K562 (cell line): ENCODE measurements at regions not wholly inside any gene's neighbourhood (a gene's known extent, or its start where the extent isn't known, plus 50 kb on each side); places are given as distances from the start of the nearest gene placed in this dataset.

ENCODE experiments used
- ATF3 ChIP-seq, 2 experiments: fragments of 450-650 bp in 1 of 2; sonication (generic) in 1 of 2; formaldehyde crosslinking in 1 of 2; IDR thresholded peaks in 1 of 2; conservative IDR thresholded peaks in 1 of 2; 2 replicates each; pipeline versions ENCODE4 v1.6.1 to v1.8.1; 2016 to 2023; ENCODE audit warnings: mild to moderate bottlenecking in 2 of 2, moderate library complexity in 2 of 2, inconsistent platforms in 1 of 2, missing genetic modification reagents in 1 of 2
- ESRRB ChIP-seq: fragments of 250-450 bp; sonication (Bioruptor Pico); IDR thresholded peaks from 2 replicates; pipeline ENCODE4 v1.5.0; 2020; ENCODE audit warnings: mild to moderate bottlenecking, moderate library complexity, borderline replicate concordance
- ETV6 ChIP-seq, 3 experiments: fragments of 150-350 bp in 1 of 3; sonication (generic) in 1 of 3; formaldehyde crosslinking in 1 of 3; IDR thresholded peaks; 2 replicates each; pipeline versions ENCODE4 v1.6.1 to v1.8.0; 2014 to 2022; ENCODE audit warnings: borderline replicate concordance in 2 of 3, low read depth in 2 of 3, antibody characterized with exemption in 1 of 3, low read length in 1 of 3, mild to moderate bottlenecking in 1 of 3, missing genetic modification reagents in 1 of 3
- FOXP1 ChIP-seq: sonication (generic); formaldehyde crosslinking; IDR thresholded peaks from 2 replicates; pipeline ENCODE4 v1.8.0; 2022; ENCODE audit warnings: mild to moderate bottlenecking, missing genetic modification reagents
- MAX ChIP-seq: sonication (generic); formaldehyde crosslinking; IDR thresholded peaks from 2 replicates; pipeline ENCODE4 v1.9.0; 2022; ENCODE audit warnings: mild to moderate bottlenecking, missing genetic modification reagents
- NR2C2 ChIP-seq, 2 experiments: fragments of 200-800 bp in 1 of 2; sonication (Bioruptor generic) in 1 of 2; sonication (generic) in 1 of 2; formaldehyde crosslinking in 1 of 2; IDR thresholded peaks; 2 replicates each; pipeline versions ENCODE4 v1.6.1 to v1.8.0; 2016 to 2022; ENCODE audit warnings: mild to moderate bottlenecking in 1 of 2, missing compliant biosample characterization in 1 of 2, missing genetic modification characterization in 1 of 2, missing genetic modification reagents in 1 of 2
- NRF1 ChIP-seq, 2 experiments: fragments of 450-650 bp; IDR thresholded peaks in 1 of 2; conservative IDR thresholded peaks in 1 of 2; 2 replicates each; pipeline ENCODE4 v1.6.1; 2014; ENCODE audit warnings: mild to moderate bottlenecking in 2 of 2
- TAL1 ChIP-seq: fragments of 450-650 bp; IDR thresholded peaks from 2 replicates; pipeline ENCODE4 v1.6.1; 2016; ENCODE audit warnings: mild to moderate bottlenecking

- TF ChIP-seq MAX (CRISPR knock-in tag) (no peak), TAL1 (peak; percentile 22; the same call in 1 of the 2 replicates), ATF3 (IDR thresholded peaks at IDR 0.05) (peak; percentile 55; the same call in 1 of the 2 replicates), ATF3 (CRISPR knock-in tag; conservative IDR thresholded peaks at IDR 0.05) (no peak), ETV6 (IDR thresholded peaks at IDR 0.05; ENCODE audit: borderline replicate concordance in 1 of 2, low read depth in 2 of 2, low read length in 1 of 2) (no peak), ETV6 (CRISPR knock-in tag; IDR thresholded peaks at IDR 0.05; ENCODE audit: borderline replicate concordance) (no peak), NRF1 (conservative IDR thresholded peaks at IDR 0.05 in 1 of 2, IDR thresholded peaks at IDR 0.05 in 1 of 2) (peak; percentile 24 to 32; a peak in 1 of 4 replicates), NR2C2 (CRISPR knock-in tag; IDR thresholded peaks at IDR 0.05) (no peak), NR2C2 (tag; IDR thresholded peaks at IDR 0.05) (peak; percentile 33; the same call in 1 of the 2 replicates), FOXP1 (CRISPR knock-in tag) (no peak), ESRRB (CRISPR knock-in tag) (no peak)
These were observed 198.5 kb downstream of the SP3 start (continued) for GRCh38 chr2:173766537-173767289.
